GM12878 (cell line): ENCODE measurements at regions not wholly inside any gene's neighbourhood (a gene's known extent, or its start where the extent isn't known, plus 50 kb on each side); places are given as distances from the start of the nearest gene placed in this dataset.

Source experiments
- ATAC-seq: fragments of 200-7000 bp; cut with Tn5 transposase; 3 replicates; pipeline ENCODE4 v1.9.1; 2020; ENCODE audit warnings: mild to moderate bottlenecking, moderate library complexity
- BruUV-seq: library from RNA; stranded (reverse); fragments of 400-500 nt; replicated peaks from 2 replicates; lab custom pipeline; 2021; lab: Mats Ljungman, UMichigan
- CTCF ChIA-PET: fragments of 300-600 bp; sonication (Branson Sonifier 250); formaldehyde crosslinking; extraction: SDS; loops from one replicate; lab custom pipeline; 2021; ENCODE audit warnings: inconsistent platforms; lab: Yijun Ruan, JAX
- POLR2A ChIA-PET: fragments of 350-600 bp; formaldehyde crosslinking; extraction: SDS; loops from one replicate; lab custom pipeline; 2021; ENCODE audit warnings: inconsistent platforms; lab: Charles Lee
- RAD21 ChIA-PET: fragments of 300-600 bp; sonication (Branson Sonifier 250); formaldehyde crosslinking; loops from one replicate; lab custom pipeline; 2023; ENCODE audit warnings: antibody characterized with exemption; ENCODE audit not compliant: unreplicated experiment; lab: Charles Lee
- SMC1A ChIA-PET: fragments of 300-600 bp; sonication (Branson Sonifier 250); formaldehyde crosslinking; loops from one replicate; lab custom pipeline; 2023; ENCODE audit not compliant: unreplicated experiment, uncharacterized antibody; lab: Charles Lee
- DNase-seq: peaks from one replicate; pipeline ENCODE4 v3.0.0-alpha.2; 2011; ENCODE audit warnings: low read depth, low spot score
- FAIRE-seq: peaks from 3 replicates; lab custom pipeline; 2011; peaks lifted over from hg19 to GRCh38; lab: Jason Lieb, UNC
- H2AFZ ChIP-seq: 2 replicates; pipeline ENCODE4 v1.6.0; 2011; ENCODE audit warnings: low read depth, low read length, control low read depth; ENCODE audit not compliant: control insufficient read depth
- H3K27ac ChIP-seq: 2 replicates; pipeline ENCODE4 v1.5.1; 2011; ENCODE audit warnings: control low read depth; ENCODE audit not compliant: control insufficient read depth, insufficient read depth
- H3K27me3 ChIP-seq, 2 experiments: replicated peaks in 1 of 2; 2 replicates each; pipeline versions ENCODE4 v1.6.0 to v1.6.1; 2011; ENCODE audit warnings: low read length in 1 of 2; ENCODE audit not compliant: control insufficient read depth in 2 of 2, insufficient read depth in 2 of 2
- H3K36me3 ChIP-seq, 2 experiments: 2 replicates each; pipeline ENCODE4 v1.5.1; 2011; ENCODE audit warnings: low read length in 1 of 2; ENCODE audit not compliant: control insufficient read depth in 2 of 2, insufficient read depth in 2 of 2
- H3K4me1 ChIP-seq: 2 replicates; pipeline ENCODE4 v1.6.1; 2011; ENCODE audit warnings: mild to moderate bottlenecking, low read length, moderate library complexity, mixed read lengths; ENCODE audit not compliant: control insufficient read depth, insufficient read depth
- H3K4me2 ChIP-seq: 2 replicates; pipeline ENCODE4 v1.6.0; 2011; ENCODE audit warnings: control low read depth; ENCODE audit not compliant: control insufficient read depth, insufficient read depth
- H3K4me3 ChIP-seq: fragments of 200-600 bp; sonication (generic); 2 replicates; pipeline ENCODE4 v1.5.1; 2016
- H3K79me2 ChIP-seq: 2 replicates; pipeline ENCODE4 v1.6.0; 2011; ENCODE audit warnings: low read length; ENCODE audit not compliant: control insufficient read depth, insufficient read depth
- H3K9ac ChIP-seq: 2 replicates; pipeline ENCODE4 v1.8.0; 2011; ENCODE audit warnings: low read length, control low read depth, mixed read lengths; ENCODE audit not compliant: control insufficient read depth, insufficient read depth
- H3K9me3 ChIP-seq: replicated peaks from 3 replicates; pipeline ENCODE4 v1.5.1; 2011; ENCODE audit warnings: mild to moderate bottlenecking, low read length; ENCODE audit not compliant: control insufficient read depth, insufficient read depth
- H4K20me1 ChIP-seq: 2 replicates; pipeline ENCODE4 v1.6.0; 2011; ENCODE audit not compliant: control insufficient read depth, insufficient read depth
- BHLHE40 ChIP-seq, 2 experiments: fragments of 450-650 bp in 1 of 2; IDR thresholded peaks; 2 replicates each; pipeline ENCODE4 v1.6.1; 2011 to 2017; ENCODE audit warnings: low read depth in 2 of 2, borderline replicate concordance in 1 of 2, improper control_type of control experiment in 1 of 2, low read length in 1 of 2, mild to moderate bottlenecking in 1 of 2
- CREB1 ChIP-seq: IDR thresholded peaks from 2 replicates; pipeline ENCODE4 v1.6.1; 2012; ENCODE audit warnings: low read depth, mild to moderate bottlenecking, inconsistent platforms
- EP300 ChIP-seq, 2 experiments: fragments of 150-350 bp in 1 of 2; IDR thresholded peaks; 2 replicates each; pipeline ENCODE4 v1.6.1; 2011 to 2012; ENCODE audit warnings: low read depth in 2 of 2, low read length in 2 of 2, borderline replicate concordance in 1 of 2, improper control_type of control experiment in 1 of 2, inconsistent platforms in 1 of 2; ENCODE audit not compliant: control insufficient read depth in 1 of 2
- PAX5 ChIP-seq: IDR thresholded peaks from 2 replicates; pipeline ENCODE4 v1.6.1; 2011; ENCODE audit warnings: low read depth, low read length, borderline replicate concordance
- SIX5 ChIP-seq: IDR thresholded peaks from 2 replicates; pipeline ENCODE4 v1.6.1; 2011; ENCODE audit warnings: mild to moderate bottlenecking, low read depth, low read length, moderate library complexity; ENCODE audit not compliant: severe bottlenecking
- TCF12 ChIP-seq: IDR thresholded peaks from 2 replicates; pipeline ENCODE4 v1.6.1; 2011; ENCODE audit warnings: low read depth, mild to moderate bottlenecking, low read length
- WGBS: methylation state at CpG from one replicate; pipeline ENCODE4 v1.1.6; 2016; ENCODE audit warnings: low lambda C conversion rate; ENCODE audit not compliant: insufficient replicate concordance, insufficient coverage; ENCODE audit errors: missing lambda C conversion rate; 5-methylcytosine and 5-hydroxymethylcytosine counted together
- in situ Hi-C: fragments of 300-500 bp; cut with MboI; formaldehyde crosslinking; loops from 9 replicates; pipeline ENCODE4 v1.14.3; 2018; ENCODE audit warnings: mixed read lengths
- intact Hi-C: fragments of 100-400 bp; cut with micrococcal nuclease; formaldehyde crosslinking; loops from one replicate; pipeline ENCODE4 v1.14.2; 2022; ENCODE audit not compliant: unreplicated experiment
- TF ChIP-seq, protein P1 (sequence below): fragments of 450-650 bp; IDR thresholded peaks from 2 replicates; pipeline ENCODE4 v1.6.1; 2018; ENCODE audit warnings: borderline replicate concordance, mild to moderate bottlenecking; ENCODE audit not compliant: partially characterized antibody
- TF ChIP-seq, protein P2 (sequence below): fragments of 450-650 bp; conservative IDR thresholded peaks from 2 replicates; pipeline ENCODE4 v1.6.1; 2017; ENCODE audit warnings: mild to moderate bottlenecking, moderate library complexity

DNA sequence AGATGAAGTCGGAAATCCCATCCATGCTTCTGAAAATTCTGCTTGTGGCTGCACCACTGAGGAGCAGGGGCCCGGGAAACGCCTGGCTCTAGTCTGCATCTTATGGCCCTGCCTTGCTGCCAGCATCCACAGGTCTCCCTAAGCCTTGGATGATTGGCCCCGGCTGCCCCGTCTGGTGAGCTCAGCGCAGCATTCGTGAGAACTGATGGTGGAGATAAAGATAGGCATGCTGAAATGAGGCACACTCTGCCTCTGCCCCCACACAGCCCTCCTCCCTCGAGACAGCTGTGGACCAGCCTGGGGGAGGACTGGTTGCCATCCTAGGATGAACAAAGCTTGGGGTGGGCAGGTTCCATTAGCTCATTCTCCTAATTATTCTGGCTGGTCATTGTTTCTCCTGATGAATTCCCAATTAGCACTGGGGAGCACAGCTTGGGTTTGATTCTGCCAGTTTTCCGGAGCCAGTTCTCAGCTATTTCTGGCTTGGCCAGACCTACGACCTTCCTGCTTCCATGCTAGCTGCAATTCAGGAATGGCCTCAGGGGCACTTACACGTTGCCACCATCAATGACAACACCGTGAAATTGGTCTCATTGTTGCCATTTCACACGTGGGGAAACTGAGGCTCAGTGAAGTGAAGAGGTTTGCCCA lies 62.8 kb upstream of the CPEB4 start:
- POLR2A ChIA-PET: interaction anchor here (0.6 to 15.5 kb wide), 5 partner anchors 13 to 106 kb away, joined by 4 to 240 read pairs (median 6); partner anchors contain the start of gene CPEB4

More for the DNA sequence above, 62.8 kb upstream of the CPEB4 start:
- Histone ChIP-seq H3K36me3 (no peaks in the 10 kb centered on the region), H3K27me3 (no peaks in the 10 kb centered on the region), H3K9ac (no peak overlapping the region), H3K9me3 (peaks cover 3% of the 10 kb centered on the region; the same call in 2 of the 3 replicates), H3K4me1 (peaks cover 55% of the 10 kb centered on the region), H3K4me2 (no peak overlapping the region; the same call in 1 of the 2 replicates), H4K20me1 (no peaks in the 10 kb centered on the region), H3K27ac (no peak overlapping the region), H3K4me3 (no peak overlapping the region), H2AFZ (no peak overlapping the region), H3K79me2 (no peaks in the 10 kb centered on the region)
- ChIA-PET CTCF (interaction anchor here (1.0 to 5.2 kb wide), 9 partner anchors 40 to 209 kb away, joined by 3 to 29 read pairs (median 6); no protein-coding TSS in a partner anchor), RAD21 (interaction anchor here (0.8 to 15.3 kb wide), 6 partner anchors 37 to 100 kb away, joined by 3 to 395 read pairs (median 8); partner anchors contain the start of gene CPEB4), SMC1A (interaction anchor here (0.8 to 19.8 kb wide), 18 partner anchors 8 to 208 kb away, joined by 3 to 283 read pairs (median 6); partner anchors contain the start of gene CPEB4)
- TF ChIP-seq, protein P1, sequence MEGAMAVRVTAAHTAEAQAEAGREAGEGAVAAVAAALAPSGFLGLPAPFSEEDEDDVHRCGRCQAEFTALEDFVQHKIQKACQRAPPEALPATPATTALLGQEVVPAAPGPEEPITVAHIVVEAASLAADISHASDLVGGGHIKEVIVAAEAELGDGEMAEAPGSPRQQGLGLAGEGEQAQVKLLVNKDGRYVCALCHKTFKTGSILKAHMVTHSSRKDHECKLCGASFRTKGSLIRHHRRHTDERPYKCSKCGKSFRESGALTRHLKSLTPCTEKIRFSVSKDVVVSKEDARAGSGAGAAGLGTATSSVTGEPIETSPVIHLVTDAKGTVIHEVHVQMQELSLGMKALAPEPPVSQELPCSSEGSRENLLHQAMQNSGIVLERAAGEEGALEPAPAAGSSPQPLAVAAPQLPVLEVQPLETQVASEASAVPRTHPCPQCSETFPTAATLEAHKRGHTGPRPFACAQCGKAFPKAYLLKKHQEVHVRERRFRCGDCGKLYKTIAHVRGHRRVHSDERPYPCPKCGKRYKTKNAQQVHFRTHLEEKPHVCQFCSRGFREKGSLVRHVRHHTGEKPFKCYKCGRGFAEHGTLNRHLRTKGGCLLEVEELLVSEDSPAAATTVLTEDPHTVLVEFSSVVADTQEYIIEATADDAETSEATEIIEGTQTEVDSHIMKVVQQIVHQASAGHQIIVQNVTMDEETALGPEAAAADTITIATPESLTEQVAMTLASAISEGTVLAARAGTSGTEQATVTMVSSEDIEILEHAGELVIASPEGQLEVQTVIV: no peak
- TF ChIP-seq TCF12: no peak
- no peak for TF ChIP-seq BHLHE40 (IDR thresholded peaks at IDR 0.05; ENCODE audit: borderline replicate concordance in 1 of 2, low read depth in 2 of 2, low read length in 1 of 2)
- no peak for TF ChIP-seq CREB1
- TF ChIP-seq PAX5: no peak
- TF ChIP-seq EP300 (IDR thresholded peaks at IDR 0.05; ENCODE audit: borderline replicate concordance in 1 of 2, control insufficient read depth in 1 of 2, low read depth in 2 of 2, low read length in 2 of 2): no peak
- TF ChIP-seq, protein P2, sequence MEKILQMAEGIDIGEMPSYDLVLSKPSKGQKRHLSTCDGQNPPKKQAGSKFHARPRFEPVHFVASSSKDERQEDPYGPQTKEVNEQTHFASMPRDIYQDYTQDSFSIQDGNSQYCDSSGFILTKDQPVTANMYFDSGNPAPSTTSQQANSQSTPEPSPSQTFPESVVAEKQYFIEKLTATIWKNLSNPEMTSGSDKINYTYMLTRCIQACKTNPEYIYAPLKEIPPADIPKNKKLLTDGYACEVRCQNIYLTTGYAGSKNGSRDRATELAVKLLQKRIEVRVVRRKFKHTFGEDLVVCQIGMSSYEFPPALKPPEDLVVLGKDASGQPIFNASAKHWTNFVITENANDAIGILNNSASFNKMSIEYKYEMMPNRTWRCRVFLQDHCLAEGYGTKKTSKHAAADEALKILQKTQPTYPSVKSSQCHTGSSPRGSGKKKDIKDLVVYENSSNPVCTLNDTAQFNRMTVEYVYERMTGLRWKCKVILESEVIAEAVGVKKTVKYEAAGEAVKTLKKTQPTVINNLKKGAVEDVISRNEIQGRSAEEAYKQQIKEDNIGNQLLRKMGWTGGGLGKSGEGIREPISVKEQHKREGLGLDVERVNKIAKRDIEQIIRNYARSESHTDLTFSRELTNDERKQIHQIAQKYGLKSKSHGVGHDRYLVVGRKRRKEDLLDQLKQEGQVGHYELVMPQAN: no peak
- TF ChIP-seq SIX5: no peak
- in situ Hi-C loops: no loop called here
- 87% methylated on average over 13 of the region's 13 CpGs for WGBS
- DNase-seq: no peak
- FAIRE-seq: no peak
- ATAC-seq: no peak
- BruUV-seq: no TSS peak
- intact Hi-C loops: no loop called here
